Neural cell (in vitro differentiated cells): ENCODE measurements at regions not wholly inside any gene's neighbourhood (a gene's known extent, or its start where the extent isn't known, plus 50 kb on each side); places are given as distances from the start of the nearest gene placed in this dataset.

Experiments used
- CTCF ChIP-seq: fragments of 450-650 bp; IDR thresholded peaks from 2 replicates; pipeline ENCODE4 v1.5.1; 2014; ENCODE audit warnings: antibody characterized with exemption, mild to moderate bottlenecking, moderate library complexity; ENCODE audit not compliant: poor library complexity, severe bottlenecking
- EP300 ChIP-seq: fragments of 450-650 bp; conservative IDR thresholded peaks from 2 replicates; pipeline ENCODE4 v1.6.1; 2014; ENCODE audit warnings: antibody characterized with exemption, mild to moderate bottlenecking, moderate library complexity; ENCODE audit not compliant: poor library complexity, severe bottlenecking
- EZH2 ChIP-seq: fragments of 200-600, 300-800 bp; shearing (Covaris generic), sonication (generic); IDR thresholded peaks from 2 replicates; pipeline ENCODE4 v1.6.1; 2014; ENCODE audit warnings: antibody characterized with exemption, low read length, borderline replicate concordance, mild to moderate bottlenecking; ENCODE audit not compliant: insufficient read depth, poor library complexity, severe bottlenecking
- POLR2AphosphoS5 ChIP-seq: IDR thresholded peaks from 2 replicates; pipeline ENCODE4 v1.6.1; 2012
- RAD21 ChIP-seq: fragments of 450-650 bp; conservative IDR thresholded peaks from 2 replicates; pipeline ENCODE4 v1.6.1; 2014; ENCODE audit warnings: antibody characterized with exemption, mild to moderate bottlenecking, moderate library complexity
- SMC3 ChIP-seq: fragments of 450-650 bp; conservative IDR thresholded peaks from 2 replicates; pipeline ENCODE4 v1.6.1; 2014; ENCODE audit warnings: antibody characterized with exemption, mild to moderate bottlenecking, moderate library complexity; ENCODE audit not compliant: poor library complexity
- TAF1 ChIP-seq: IDR thresholded peaks from 2 replicates; pipeline ENCODE4 v1.6.1; 2012; ENCODE audit warnings: low read depth
- TF ChIP-seq, protein P1 (sequence below): IDR thresholded peaks from 2 replicates; pipeline ENCODE4 v1.6.1; 2012; ENCODE audit warnings: borderline replicate concordance

GRCh38 chr7:16207321-16207720 lies 214.0 kb downstream of the CRPPA start:
- no peak for TF ChIP-seq CTCF
- TF ChIP-seq TAF1, result no peak
- TF ChIP-seq, protein P1, sequence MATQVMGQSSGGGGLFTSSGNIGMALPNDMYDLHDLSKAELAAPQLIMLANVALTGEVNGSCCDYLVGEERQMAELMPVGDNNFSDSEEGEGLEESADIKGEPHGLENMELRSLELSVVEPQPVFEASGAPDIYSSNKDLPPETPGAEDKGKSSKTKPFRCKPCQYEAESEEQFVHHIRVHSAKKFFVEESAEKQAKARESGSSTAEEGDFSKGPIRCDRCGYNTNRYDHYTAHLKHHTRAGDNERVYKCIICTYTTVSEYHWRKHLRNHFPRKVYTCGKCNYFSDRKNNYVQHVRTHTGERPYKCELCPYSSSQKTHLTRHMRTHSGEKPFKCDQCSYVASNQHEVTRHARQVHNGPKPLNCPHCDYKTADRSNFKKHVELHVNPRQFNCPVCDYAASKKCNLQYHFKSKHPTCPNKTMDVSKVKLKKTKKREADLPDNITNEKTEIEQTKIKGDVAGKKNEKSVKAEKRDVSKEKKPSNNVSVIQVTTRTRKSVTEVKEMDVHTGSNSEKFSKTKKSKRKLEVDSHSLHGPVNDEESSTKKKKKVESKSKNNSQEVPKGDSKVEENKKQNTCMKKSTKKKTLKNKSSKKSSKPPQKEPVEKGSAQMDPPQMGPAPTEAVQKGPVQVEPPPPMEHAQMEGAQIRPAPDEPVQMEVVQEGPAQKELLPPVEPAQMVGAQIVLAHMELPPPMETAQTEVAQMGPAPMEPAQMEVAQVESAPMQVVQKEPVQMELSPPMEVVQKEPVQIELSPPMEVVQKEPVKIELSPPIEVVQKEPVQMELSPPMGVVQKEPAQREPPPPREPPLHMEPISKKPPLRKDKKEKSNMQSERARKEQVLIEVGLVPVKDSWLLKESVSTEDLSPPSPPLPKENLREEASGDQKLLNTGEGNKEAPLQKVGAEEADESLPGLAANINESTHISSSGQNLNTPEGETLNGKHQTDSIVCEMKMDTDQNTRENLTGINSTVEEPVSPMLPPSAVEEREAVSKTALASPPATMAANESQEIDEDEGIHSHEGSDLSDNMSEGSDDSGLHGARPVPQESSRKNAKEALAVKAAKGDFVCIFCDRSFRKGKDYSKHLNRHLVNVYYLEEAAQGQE, result no peak
- TF ChIP-seq EP300, result no peak
- TF ChIP-seq EZH2, result no peak
- no peak for TF ChIP-seq POLR2AphosphoS5
- no peak for TF ChIP-seq SMC3
- no peak for TF ChIP-seq RAD21
